CD4-positive, alpha-beta T cell treated with Interleukin-15 for 4 hours (primary cell): ENCODE measurements at regions not wholly inside any gene's neighbourhood (a gene's known extent, or its start where the extent isn't known, plus 50 kb on each side); places are given as distances from the start of the nearest gene placed in this dataset.

Source experiments
- DNase-seq: peaks from one replicate; pipeline ENCODE4 v3.0.0-alpha.2; 2020; ENCODE audit warnings: low spot score

- no peak for DNase-seq
Observed at GRCh38 chr6:105608711-105609374, 206.0 kb upstream of the PREP start.

DNA sequence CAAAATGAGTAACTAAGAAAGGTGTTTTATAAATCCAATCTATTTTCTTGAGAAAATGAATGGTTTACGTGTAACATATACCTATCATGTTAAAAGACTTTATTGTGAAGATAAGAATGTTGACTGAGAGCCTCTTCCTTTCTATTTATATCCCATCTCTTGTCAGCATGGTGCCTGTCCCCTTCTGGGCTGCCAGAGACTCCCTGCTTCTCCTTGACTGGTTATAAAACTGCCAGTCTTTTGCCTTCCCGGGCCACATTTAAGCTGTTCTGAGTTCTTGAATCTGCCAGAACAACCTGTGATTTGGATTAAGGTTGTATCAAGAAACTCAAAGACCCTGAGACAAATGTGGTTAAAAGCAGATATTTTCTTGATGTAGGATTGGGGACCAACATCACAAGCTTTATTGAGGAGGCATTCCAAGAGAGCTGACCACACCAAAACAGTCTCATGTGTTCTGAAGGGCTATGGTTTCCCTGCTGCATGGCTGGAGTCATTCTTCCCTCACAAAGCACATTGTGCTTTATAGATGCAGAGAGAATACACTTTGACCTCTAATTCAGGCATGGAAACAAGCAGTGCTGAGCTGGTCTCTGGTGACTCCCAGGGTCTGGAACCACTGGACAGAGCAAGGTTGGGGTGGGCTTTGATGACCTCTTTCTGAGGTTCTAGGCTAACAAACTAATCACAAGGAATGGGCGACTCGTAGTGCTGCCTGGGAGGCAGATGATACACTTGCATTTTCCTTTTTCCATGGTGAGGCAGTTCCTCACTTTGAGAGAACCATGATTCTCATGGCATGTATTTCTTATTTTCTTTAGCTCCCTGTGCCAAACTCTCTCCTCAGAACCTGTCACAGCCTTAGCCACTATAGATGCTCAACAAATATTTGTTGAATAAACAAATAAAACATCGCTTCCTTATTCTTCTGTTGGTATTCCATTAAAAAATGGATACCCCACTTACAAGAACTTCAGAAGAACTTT, 205.0 kb upstream of the PREP start:
- DNase-seq: no peak

DNA sequence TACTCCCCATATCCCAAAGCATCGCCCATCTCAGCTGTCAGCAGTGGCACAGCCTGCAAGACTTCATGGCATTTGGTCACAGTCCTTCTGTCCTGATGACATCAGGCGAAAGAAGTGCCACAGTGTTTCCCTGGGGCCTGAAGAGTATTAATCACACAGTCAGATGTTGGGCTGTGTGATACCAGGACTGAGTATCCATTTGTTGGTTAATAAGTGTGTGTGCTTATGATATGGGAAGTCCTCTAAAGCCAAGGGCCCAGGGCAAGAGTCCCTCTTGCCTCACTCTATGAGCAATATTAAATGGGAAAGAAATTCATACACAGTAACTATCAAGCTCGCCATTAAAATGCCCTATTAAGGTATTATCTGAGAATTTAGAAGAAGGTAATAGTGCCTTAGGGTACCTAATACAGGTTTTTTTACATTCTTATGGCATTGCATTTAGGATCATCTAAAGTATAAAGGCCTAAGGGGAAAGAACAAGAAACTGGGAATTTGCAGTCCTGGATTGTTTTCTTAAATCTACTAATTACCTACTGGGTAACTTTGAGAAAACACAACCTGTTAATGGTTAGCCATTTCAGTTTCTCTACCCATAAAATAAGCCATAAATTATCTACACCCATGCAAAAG, 204.1 kb upstream of the PREP start:
- DNase-seq: no peak

- DNase-seq: no peak
Observed at GRCh38 chr6:105604587-105604884, 201.7 kb upstream of the PREP start.

DNA sequence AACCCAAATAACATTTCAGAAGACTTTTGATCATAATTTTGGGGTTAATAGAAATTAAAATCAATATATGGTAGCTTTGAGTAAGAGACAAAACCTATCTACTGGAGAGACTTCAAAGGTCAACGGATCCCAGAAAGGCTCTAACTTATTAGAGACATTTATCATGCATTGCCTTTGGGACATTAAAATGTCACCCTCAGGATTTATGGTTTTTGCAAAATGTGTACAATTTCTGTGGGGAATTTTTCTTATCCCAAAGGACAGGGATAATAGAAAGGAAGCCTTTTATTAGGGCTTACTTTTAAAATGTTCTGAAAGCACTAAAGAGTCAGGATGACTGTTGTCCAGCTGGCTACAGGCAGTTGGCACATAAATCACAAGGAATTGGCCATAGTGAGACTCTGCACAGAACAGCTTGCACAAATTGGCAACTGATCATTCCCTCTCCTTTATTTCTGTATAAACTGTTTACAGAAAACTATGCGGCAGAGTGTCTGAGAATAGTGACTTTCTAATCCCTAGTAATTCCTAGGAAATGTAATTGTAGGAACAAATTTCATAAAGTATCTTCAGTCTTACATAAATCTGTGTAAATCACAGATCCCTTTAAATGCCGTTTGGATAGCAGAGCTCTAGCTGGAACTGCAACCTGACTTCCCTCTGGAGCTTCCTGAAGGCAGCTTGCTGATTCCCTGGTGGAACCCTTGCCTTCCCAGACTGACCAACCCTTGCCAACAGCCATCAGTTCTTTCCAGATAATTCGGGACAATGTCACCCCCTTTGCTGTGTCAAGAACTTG, 201.1 kb upstream of the PREP start:
- DNase-seq: no peak

GRCh38 chr6:105601541-105602236, 198.8 kb upstream of the PREP start:
- DNase-seq: peak; percentile 8

- DNase-seq: no peak
Observed at GRCh38 chr6:105600336-105601260, 197.7 kb upstream of the PREP start.

GRCh38 chr6:105598264-105598663, 195.4 kb upstream of the PREP start:
- DNase-seq: no peak

DNA sequence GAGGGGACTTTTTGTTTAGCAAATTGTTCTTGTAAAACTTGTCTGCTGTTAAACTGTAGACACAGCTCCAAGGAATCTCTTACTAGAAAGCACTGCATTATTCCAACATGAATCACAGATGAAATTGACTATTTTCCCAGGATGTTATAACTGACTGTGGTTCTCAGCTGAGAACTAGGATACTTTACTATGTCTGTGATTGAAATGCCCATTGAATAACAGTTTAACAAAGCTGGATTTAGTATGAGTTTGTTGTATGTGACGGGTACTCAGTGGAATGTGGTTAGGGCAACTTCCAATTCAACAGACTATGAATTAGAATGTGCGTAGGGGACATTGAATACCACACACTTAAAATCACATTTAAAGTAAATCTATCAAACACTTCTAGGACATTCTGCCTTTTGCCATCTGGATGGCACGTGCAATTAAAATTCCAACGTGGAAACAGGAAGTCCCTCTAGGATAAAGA, 193.4 kb upstream of the PREP start:
- no peak for DNase-seq

GRCh38 chr6:105595829-105596228, 192.9 kb upstream of the PREP start:
- DNase-seq: no peak

- DNase-seq: no peak
Observed at GRCh38 chr6:105594821-105595220, 191.9 kb upstream of the PREP start.

DNA sequence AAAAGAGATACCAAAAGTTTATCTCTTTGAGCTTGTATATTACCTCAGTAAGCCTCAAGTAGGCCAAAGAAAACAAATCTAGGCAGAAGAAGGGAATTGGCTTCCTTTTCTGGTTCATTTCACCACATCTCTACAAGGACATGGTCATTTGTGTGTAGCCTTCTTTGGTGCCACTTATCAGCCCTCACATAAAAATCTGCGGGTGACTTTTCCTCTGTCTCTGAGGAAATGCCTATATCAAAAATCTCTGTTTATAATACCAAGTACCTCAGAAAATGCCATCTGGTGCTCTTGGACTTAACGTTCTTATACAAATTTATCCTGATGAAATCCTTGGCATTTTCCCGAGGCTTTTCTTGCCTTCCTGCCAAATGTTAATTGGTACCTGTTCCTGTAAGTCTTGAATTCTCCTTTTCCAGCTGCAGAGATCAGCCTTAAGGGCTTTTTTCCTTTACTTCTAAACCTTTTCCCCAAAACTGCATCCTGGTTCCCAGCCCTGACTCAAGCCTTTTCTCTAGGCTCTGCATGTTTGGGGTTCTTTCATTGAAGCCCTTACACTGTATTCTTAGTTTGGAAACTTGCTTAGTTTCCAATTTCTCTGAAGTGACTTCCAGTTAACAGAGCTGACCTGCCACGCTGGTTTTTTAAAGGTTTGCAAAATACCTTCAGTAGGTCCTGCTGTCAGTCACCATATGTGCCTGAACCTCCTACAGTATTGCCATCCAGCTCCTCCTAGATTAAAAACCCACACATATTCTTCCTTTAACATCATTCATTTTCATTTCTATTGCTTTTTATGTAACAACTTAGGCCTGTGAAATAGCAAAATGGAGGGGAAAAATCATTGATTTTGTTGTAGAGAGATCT, 191.2 kb upstream of the PREP start:
- DNase-seq: no peak

GRCh38 chr6:105593056-105593690, 190.3 kb upstream of the PREP start:
- no peak for DNase-seq

- no peak for DNase-seq
Observed at GRCh38 chr6:105592329-105592728, 189.4 kb upstream of the PREP start.

DNA sequence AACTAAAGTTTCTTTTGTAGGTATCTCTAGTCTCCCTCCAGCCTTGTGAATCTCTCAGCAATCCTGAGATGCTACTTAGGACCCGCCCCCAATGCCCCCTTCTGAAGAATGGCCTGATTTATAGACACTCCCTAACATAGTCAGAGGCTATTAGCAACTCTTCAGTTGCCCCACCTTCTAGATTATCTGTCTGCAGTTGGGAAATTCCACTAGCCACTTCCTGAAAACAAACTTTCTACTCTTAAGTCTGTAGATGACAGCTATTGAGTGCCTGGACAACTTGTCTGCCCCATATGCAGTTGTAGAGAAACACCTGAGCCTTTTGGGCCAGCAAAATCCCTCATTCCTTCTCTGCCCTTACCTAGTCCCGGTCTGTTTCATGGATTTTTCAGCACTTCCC, 188.2 kb upstream of the PREP start:
- peak; percentile 36 for DNase-seq

DNA sequence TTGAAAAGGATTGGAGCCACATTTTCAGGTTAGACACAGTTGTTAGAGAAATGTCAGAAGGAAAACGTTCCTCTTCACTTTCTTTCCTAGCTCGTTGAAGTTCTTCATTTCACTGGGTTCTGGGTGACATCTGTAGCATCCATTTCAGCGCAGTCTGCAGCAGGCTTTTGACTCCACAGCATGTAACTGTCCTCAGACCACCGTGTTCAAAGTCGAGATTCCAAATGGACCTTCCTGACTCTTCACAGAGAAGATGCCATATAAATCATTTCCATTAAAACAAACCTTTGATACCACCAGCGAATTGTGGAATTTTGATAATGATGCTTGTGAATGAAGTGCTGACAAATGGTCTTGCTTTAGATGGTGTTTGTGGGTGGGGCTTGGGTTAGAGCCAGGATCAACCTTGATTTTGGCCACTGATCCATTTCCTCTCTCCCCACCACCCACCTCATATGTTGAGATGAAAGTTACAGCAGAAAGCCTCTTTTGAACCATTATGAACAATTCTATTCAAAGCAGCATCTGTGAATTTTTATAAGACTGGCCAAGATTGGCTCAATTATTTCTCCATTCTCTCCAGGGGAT, 185.3 kb upstream of the PREP start:
- DNase-seq: no peak

DNA sequence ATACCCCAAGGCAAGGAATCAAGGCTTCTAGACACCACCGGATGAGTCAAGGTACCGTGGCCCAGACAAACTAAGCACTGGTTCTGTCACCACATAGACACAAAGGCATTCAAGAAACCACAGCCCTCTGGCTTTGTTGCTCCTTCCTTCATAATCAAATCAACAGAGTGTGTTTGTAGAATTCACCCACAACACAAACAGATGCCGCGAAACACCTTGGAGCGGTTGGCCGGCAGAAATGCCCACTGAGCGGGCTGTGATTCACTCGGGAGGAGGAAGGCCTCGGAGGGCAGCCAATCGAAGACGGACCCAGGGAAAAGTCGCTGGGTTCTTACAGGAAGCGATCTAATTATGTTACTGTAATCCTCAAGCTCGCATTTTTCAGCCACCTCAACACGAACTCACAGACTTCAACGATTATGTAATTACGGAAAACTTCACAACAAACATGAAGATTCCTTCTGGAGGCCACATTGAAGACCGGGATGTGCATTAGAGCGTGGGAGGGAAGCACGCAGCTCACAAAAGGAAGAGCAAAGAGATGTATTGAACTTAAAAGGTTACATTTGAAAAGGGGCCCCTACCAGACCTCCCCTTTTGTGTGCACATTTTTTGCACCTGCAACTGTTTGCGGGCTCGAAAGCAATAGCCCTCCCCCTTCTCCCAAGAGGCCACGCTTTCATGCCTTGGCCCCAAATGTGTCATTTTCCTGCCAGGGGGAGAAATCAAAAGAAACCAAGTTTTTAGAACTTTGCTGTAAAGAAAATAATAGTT, 184.7 kb upstream of the PREP start:
- peak; percentile 26 for DNase-seq
